Endothelial cell of hepatic sinusoid (primary cell): ENCODE measurements at regions not wholly inside any gene's neighbourhood (a gene's known extent, or its start where the extent isn't known, plus 50 kb on each side); places are given as distances from the start of the nearest gene placed in this dataset.
"Not testable (repeated sequence)": the region's sequence is repeated elsewhere in the genome, so short reads cannot be mapped to it uniquely, and the experiment has no call there.

Experiments
- in situ Hi-C: cut with HindIII; loops from 2 replicates; pipeline ENCODE4 v1.10.0; 2017; ENCODE audit warnings: low sequenced_read_pairs

GRCh38 chr16:25359516-25359915 is 101.9 kb upstream of the ZKSCAN2 start:
- in situ Hi-C loops: not testable (repeated sequence)

GRCh38 chr16:25344006-25344405 is 86.4 kb upstream of the ZKSCAN2 start:
- in situ Hi-C loops: no loop called here

GRCh38 chr16:25340973-25341372 is 83.3 kb upstream of the ZKSCAN2 start:
- in situ Hi-C loops: no loop called here

GRCh38 chr16:25317732-25318316 is 60.2 kb upstream of the ZKSCAN2 start:
- in situ Hi-C loops: no loop called here

GRCh38 chr16:25311950-25312349 is 54.3 kb upstream of the ZKSCAN2 start:
- in situ Hi-C loops: no loop called here

- in situ Hi-C loops: no loop called here
These were observed 53.4 kb upstream of the ZKSCAN2 start for GRCh38 chr16:25311039-25311438.
